Lower leg skin (tissue), 4 donors: ENCODE measurements at regions not wholly inside any gene's neighbourhood (a gene's known extent, or its start where the extent isn't known, plus 50 kb on each side); places are given as distances from the start of the nearest gene placed in this dataset.

Source experiments
- DNase-seq, 2 donors: peaks; one replicate each; pipeline ENCODE4 v3.0.0-alpha.2; 2019; ENCODE audit warnings: low spot score in 2 of 2
- H3K4me3 ChIP-seq: fragments of 200-600 bp; sonication (generic); 2 replicates; pipeline ENCODE4 v1.5.1; 2017; ENCODE audit warnings: mild to moderate bottlenecking, low read depth; ENCODE audit not compliant: poor library complexity, severe bottlenecking
- CTCF ChIP-seq, 3 donors: fragments of 450-650 bp; IDR thresholded peaks; one replicate each; pipeline ENCODE4 v1.5.1; 2016; ENCODE audit warnings: antibody characterized with exemption in 3 of 3, mild to moderate bottlenecking in 3 of 3, moderate library complexity in 2 of 3
- POLR2A ChIP-seq, 2 donors: fragments of 450-650 bp; IDR thresholded peaks; one replicate each; pipeline ENCODE4 v1.6.1; 2016 to 2017; ENCODE audit warnings: antibody characterized with exemption in 2 of 2, mild to moderate bottlenecking in 1 of 2, moderate library complexity in 1 of 2
- WGBS, 2 donors: methylation state at CpG; one replicate each; pipeline ENCODE4 v1.1.5; 2018; 5-methylcytosine and 5-hydroxymethylcytosine counted together
- intact Hi-C: fragments of 100-400 bp; cut with DNase I; formaldehyde crosslinking; loops from one replicate; pipeline ENCODE4 v1.15.0; 2023; ENCODE audit warnings: low total_unique reads

- WGBS, 2 donors: 57 to 64% methylated on average over 4 of the region's 4 CpGs
- DNase-seq: no peak
- no peak for TF ChIP-seq POLR2A (IDR thresholded peaks at IDR 0.05)
- no peak for TF ChIP-seq CTCF (IDR thresholded peaks at IDR 0.05)
- intact Hi-C loops: no loop called here
- H3K4me3 ChIP-seq: no peak overlapping the region
Observed at GRCh38 chr13:107251341-107251740, 683.4 kb upstream of the ARGLU1 start.

- WGBS, 2 donors: 73 to 76% methylated on average over 4 of the region's 4 CpGs
- intact Hi-C loops: no loop called here
- no peak overlapping the region for H3K4me3 ChIP-seq
- no peak for DNase-seq
- no peak for TF ChIP-seq POLR2A (IDR thresholded peaks at IDR 0.05)
- no peak for TF ChIP-seq CTCF (IDR thresholded peaks at IDR 0.05)
Observed at GRCh38 chr13:107250628-107251027, 682.7 kb upstream of the ARGLU1 start.

- H3K4me3 ChIP-seq: no peak overlapping the region
- intact Hi-C loops: no loop called here
- DNase-seq: no peak
- TF ChIP-seq CTCF (IDR thresholded peaks at IDR 0.05) (no peak), POLR2A (IDR thresholded peaks at IDR 0.05) (no peak)
- 82 to 83% methylated on average over 2 of the region's 2 CpGs for whole genome bisulfite sequencing, 2 donors
Observed at GRCh38 chr13:107244241-107244640, 676.3 kb upstream of the ARGLU1 start.

GRCh38 chr13:107242138-107242537 is 674.2 kb upstream of the ARGLU1 start:
- intact Hi-C loops: no loop called here
- 62 to 67% methylated on average over 6 of the region's 6 CpGs for WGBS, 2 donors
- no peak for DNase-seq
- H3K4me3 ChIP-seq: no peak overlapping the region
- no peak for TF ChIP-seq CTCF (IDR thresholded peaks at IDR 0.05)
- TF ChIP-seq POLR2A (IDR thresholded peaks at IDR 0.05): no peak

GRCh38 chr13:107241381-107241780 is 673.4 kb upstream of the ARGLU1 start:
- no peak overlapping the region for H3K4me3 ChIP-seq
- TF ChIP-seq POLR2A (IDR thresholded peaks at IDR 0.05) (no peak), CTCF (IDR thresholded peaks at IDR 0.05) (no peak)
- no peak for DNase-seq
- 67 to 78% methylated on average over 7 of the region's 7 CpGs for whole genome bisulfite sequencing, 2 donors
- intact Hi-C loops: no loop called here

GRCh38 chr13:107239213-107239612 is 671.3 kb upstream of the ARGLU1 start:
- no peak for DNase-seq
- intact Hi-C loops: no loop called here

More at GRCh38 chr13:107239213-107239612, 671.3 kb upstream of the ARGLU1 start:
- no peak overlapping the region for H3K4me3 ChIP-seq
- WGBS, 2 donors: 79 to 87% methylated on average over 8 of the region's 8 CpGs
- TF ChIP-seq CTCF (IDR thresholded peaks at IDR 0.05): no peak
- no peak for TF ChIP-seq POLR2A (IDR thresholded peaks at IDR 0.05)
